ENCODE measurements at regions not wholly inside any gene's neighbourhood (a gene's known extent, or its start where the extent isn't known, plus 50 kb on each side); places are given as distances from the start of the nearest gene placed in this dataset.
A peak's percentile ranks its signal among the peaks of the same experiment; 100 is the strongest.

DNA sequence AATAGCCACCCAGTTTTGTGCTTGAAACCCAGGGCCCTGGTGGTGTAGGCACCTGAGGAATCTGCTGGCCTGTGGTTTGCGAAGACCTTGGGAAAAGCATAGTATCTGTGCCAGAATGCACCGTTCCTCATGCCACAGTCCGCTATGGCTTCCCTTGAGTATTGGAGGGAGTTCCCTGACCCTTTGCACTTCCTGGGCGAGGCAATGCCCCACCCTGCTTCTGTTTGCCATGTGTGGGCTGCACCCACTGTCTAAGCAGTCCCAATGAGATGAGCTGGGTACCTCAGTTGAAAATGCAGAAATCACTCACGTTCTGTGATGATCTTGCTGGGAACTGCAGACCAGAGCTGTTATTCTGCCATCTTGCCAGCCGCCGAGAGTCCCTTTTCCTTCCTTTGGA is 483.5 kb downstream of the AGTPBP1 start:
- H3K27me3 ChIP-seq (ENCODE audit: control insufficient read depth, insufficient read depth, low read length): no peaks in the 10 kb centered on the region
- H3K4me1 ChIP-seq (ENCODE audit: control insufficient read depth, insufficient read depth, low read length): peaks cover 2% of the 10 kb centered on the region
- H3K36me3 ChIP-seq (ENCODE audit: insufficient read depth, low read length): no peaks in the 10 kb centered on the region
- H3K9ac ChIP-seq (ENCODE audit: low read depth, low read length): no peak overlapping the region
- no peaks in the 10 kb centered on the region for H3K9me3 ChIP-seq (replicated peaks; ENCODE audit: low read length)
- H3K4me3 ChIP-seq (ENCODE audit: low read length): no peak overlapping the region
- H3K4me2 ChIP-seq (ENCODE audit: low read length): no peak overlapping the region

- H3K4me2 ChIP-seq (ENCODE audit: low read length): no peak overlapping the region
- H3K27me3 ChIP-seq (ENCODE audit: control insufficient read depth, insufficient read depth, low read length): peaks cover 23% of the 10 kb centered on the region
- H3K9me3 ChIP-seq (replicated peaks; ENCODE audit: low read length): no peaks in the 10 kb centered on the region
- H3K4me1 ChIP-seq (ENCODE audit: control insufficient read depth, insufficient read depth, low read length): peaks cover 3% of the 10 kb centered on the region
- H3K9ac ChIP-seq (ENCODE audit: low read depth, low read length): no peak overlapping the region
- no peak overlapping the region for H3K4me3 ChIP-seq (ENCODE audit: low read length)
- H3K36me3 ChIP-seq (ENCODE audit: insufficient read depth, low read length): no peaks in the 10 kb centered on the region
Observed at GRCh38 chr9:85249313-85249621, 492.5 kb downstream of the AGTPBP1 start.

GRCh38 chr9:85248514-85249312 is 493.0 kb downstream of the AGTPBP1 start:
- H3K4me1 ChIP-seq (ENCODE audit: control insufficient read depth, insufficient read depth, low read length): peaks cover 3% of the 10 kb centered on the region
- no peak overlapping the region for H3K9ac ChIP-seq (ENCODE audit: low read depth, low read length)
- peaks cover 29% of the 10 kb centered on the region for H3K27me3 ChIP-seq (ENCODE audit: control insufficient read depth, insufficient read depth, low read length)
- no peaks in the 10 kb centered on the region for H3K36me3 ChIP-seq (ENCODE audit: insufficient read depth, low read length)
- H3K4me3 ChIP-seq (ENCODE audit: low read length): no peak overlapping the region
- H3K9me3 ChIP-seq (replicated peaks; ENCODE audit: low read length): no peaks in the 10 kb centered on the region
- H3K4me2 ChIP-seq (ENCODE audit: low read length): no peak overlapping the region

DNA sequence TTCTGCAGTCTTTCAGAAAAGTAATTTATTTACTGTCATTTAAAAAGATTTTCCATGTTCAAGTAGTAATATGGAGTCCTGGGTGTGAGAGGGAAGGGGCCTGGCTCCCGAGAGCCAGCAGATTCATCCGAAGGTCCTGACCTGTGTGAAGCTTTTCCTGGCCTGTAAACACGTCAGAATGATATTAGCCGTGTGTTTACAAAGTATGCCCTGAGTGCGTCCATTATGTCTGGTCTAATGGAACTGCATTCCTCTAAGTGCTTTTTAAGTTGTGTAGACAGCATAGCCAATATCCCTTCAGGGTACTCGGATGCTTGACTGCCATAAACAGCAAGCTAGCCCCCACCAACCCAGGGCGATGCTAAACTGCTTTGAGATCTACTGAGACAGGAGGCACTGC is 495.2 kb downstream of the AGTPBP1 start:
- Histone ChIP-seq H3K4me1 (ENCODE audit: control insufficient read depth, insufficient read depth, low read length) (peaks cover 3% of the 10 kb centered on the region), H3K9ac (ENCODE audit: low read depth, low read length) (no peak overlapping the region), H3K36me3 (ENCODE audit: insufficient read depth, low read length) (no peaks in the 10 kb centered on the region), H3K4me2 (ENCODE audit: low read length) (no peak overlapping the region), H3K9me3 (replicated peaks; ENCODE audit: low read length) (no peaks in the 10 kb centered on the region), H3K27me3 (ENCODE audit: control insufficient read depth, insufficient read depth, low read length) (peaks cover 31% of the 10 kb centered on the region), H3K4me3 (ENCODE audit: low read length) (no peak overlapping the region)

GRCh38 chr9:85244856-85245255 is 496.9 kb downstream of the AGTPBP1 start:
- Histone ChIP-seq H3K9me3 (replicated peaks; ENCODE audit: low read length) (no peaks in the 10 kb centered on the region), H3K9ac (ENCODE audit: low read depth, low read length) (no peak overlapping the region), H3K4me3 (ENCODE audit: low read length) (no peak overlapping the region), H3K27me3 (ENCODE audit: control insufficient read depth, insufficient read depth, low read length) (peaks cover 28% of the 10 kb centered on the region), H3K4me1 (ENCODE audit: control insufficient read depth, insufficient read depth, low read length) (peaks cover 3% of the 10 kb centered on the region), H3K4me2 (ENCODE audit: low read length) (no peak overlapping the region), H3K36me3 (ENCODE audit: insufficient read depth, low read length) (no peaks in the 10 kb centered on the region)

- no peaks in the 10 kb centered on the region for H3K9me3 ChIP-seq (replicated peaks; ENCODE audit: low read length)
- peaks cover 3% of the 10 kb centered on the region for H3K4me1 ChIP-seq (ENCODE audit: control insufficient read depth, insufficient read depth, low read length)
- H3K9ac ChIP-seq (ENCODE audit: low read depth, low read length): no peak overlapping the region
- H3K27me3 ChIP-seq (ENCODE audit: control insufficient read depth, insufficient read depth, low read length): peaks cover 32% of the 10 kb centered on the region
- no peaks in the 10 kb centered on the region for H3K36me3 ChIP-seq (ENCODE audit: insufficient read depth, low read length)
- no peak overlapping the region for H3K4me3 ChIP-seq (ENCODE audit: low read length)
- H3K4me2 ChIP-seq (ENCODE audit: low read length): no peak overlapping the region
Observed at GRCh38 chr9:85243977-85244376, 497.8 kb downstream of the AGTPBP1 start.

DNA sequence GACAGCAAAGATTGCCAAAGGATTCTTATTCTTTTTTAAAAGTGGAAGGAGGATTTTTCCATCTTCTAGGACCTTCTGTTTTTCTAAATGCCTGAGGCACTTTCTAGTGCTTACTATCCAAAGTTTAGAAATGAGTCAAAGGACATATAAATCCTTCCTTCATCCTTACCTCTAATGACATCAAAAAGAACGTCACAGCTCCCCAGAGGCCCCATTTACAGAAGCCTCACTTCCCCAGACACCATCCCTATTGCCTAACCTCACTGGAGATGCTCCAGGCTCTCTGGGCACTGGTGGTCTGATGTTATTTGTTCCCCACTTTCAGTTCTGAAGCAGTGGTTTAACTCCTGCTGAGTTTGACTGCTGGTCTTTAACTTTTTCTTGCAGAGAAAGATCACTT is 504.3 kb downstream of the AGTPBP1 start:
- H3K9ac ChIP-seq (ENCODE audit: low read depth, low read length): no peak overlapping the region
- no peak overlapping the region for H3K4me3 ChIP-seq (ENCODE audit: low read length)
- H3K4me1 ChIP-seq (ENCODE audit: control insufficient read depth, insufficient read depth, low read length): no peaks in the 10 kb centered on the region
- no peaks in the 10 kb centered on the region for H3K9me3 ChIP-seq (replicated peaks; ENCODE audit: low read length)
- H3K36me3 ChIP-seq (ENCODE audit: insufficient read depth, low read length): no peaks in the 10 kb centered on the region
- peaks cover 4% of the 10 kb centered on the region for H3K27me3 ChIP-seq (ENCODE audit: control insufficient read depth, insufficient read depth, low read length)
- no peak overlapping the region for H3K4me2 ChIP-seq (ENCODE audit: low read length)

- H3K9ac ChIP-seq (ENCODE audit: low read depth, low read length): no peak overlapping the region
- no peaks in the 10 kb centered on the region for H3K9me3 ChIP-seq (replicated peaks; ENCODE audit: low read length)
- H3K4me2 ChIP-seq (ENCODE audit: low read length): no peak overlapping the region
- no peak overlapping the region for H3K4me3 ChIP-seq (ENCODE audit: low read length)
- H3K36me3 ChIP-seq (ENCODE audit: insufficient read depth, low read length): no peaks in the 10 kb centered on the region
- peaks cover 3% of the 10 kb centered on the region for H3K27me3 ChIP-seq (ENCODE audit: control insufficient read depth, insufficient read depth, low read length)
- H3K4me1 ChIP-seq (ENCODE audit: control insufficient read depth, insufficient read depth, low read length): peaks cover 25% of the 10 kb centered on the region
Observed at GRCh38 chr9:85230081-85230480, 511.7 kb downstream of the AGTPBP1 start.

- Histone ChIP-seq H3K4me3 (ENCODE audit: low read length) (no peak overlapping the region), H3K36me3 (ENCODE audit: insufficient read depth, low read length) (no peaks in the 10 kb centered on the region), H3K9ac (ENCODE audit: low read depth, low read length) (no peak overlapping the region), H3K4me1 (ENCODE audit: control insufficient read depth, insufficient read depth, low read length) (peaks cover 41% of the 10 kb centered on the region), H3K4me2 (ENCODE audit: low read length) (no peak overlapping the region), H3K9me3 (replicated peaks; ENCODE audit: low read length) (no peaks in the 10 kb centered on the region), H3K27me3 (ENCODE audit: control insufficient read depth, insufficient read depth, low read length) (peaks cover 3% of the 10 kb centered on the region)
Observed at GRCh38 chr9:85228111-85228855, 513.5 kb downstream of the AGTPBP1 start.

GRCh38 chr9:85225180-85225579 is 516.6 kb downstream of the AGTPBP1 start:
- Histone ChIP-seq H3K4me3 (ENCODE audit: low read length) (no peak overlapping the region), H3K9ac (ENCODE audit: low read depth, low read length) (no peak overlapping the region), H3K4me1 (ENCODE audit: control insufficient read depth, insufficient read depth, low read length) (peaks cover 44% of the 10 kb centered on the region), H3K27me3 (ENCODE audit: control insufficient read depth, insufficient read depth, low read length) (peaks cover 3% of the 10 kb centered on the region), H3K4me2 (ENCODE audit: low read length) (peak overlapping the region; percentile 17), H3K9me3 (replicated peaks; ENCODE audit: low read length) (no peaks in the 10 kb centered on the region), H3K36me3 (ENCODE audit: insufficient read depth, low read length) (no peaks in the 10 kb centered on the region)

DNA sequence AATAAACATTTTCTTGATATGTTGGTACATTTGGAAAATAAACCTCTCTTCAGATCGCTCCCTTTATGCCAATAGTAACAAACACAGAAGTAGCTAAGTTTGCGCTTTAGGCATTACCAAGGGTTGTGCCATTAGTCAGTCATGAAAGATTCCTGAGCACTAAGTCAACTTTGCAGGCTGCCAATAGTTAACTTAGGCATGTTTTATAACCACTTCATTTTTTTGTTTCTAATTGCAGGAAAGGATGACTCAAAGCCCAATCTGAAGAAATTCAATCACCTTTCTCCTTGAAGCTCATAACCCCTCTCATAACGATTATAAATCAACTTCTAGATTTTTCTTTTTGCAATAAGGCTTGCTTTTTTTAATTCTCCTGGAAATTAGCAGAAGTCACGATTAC is 517.0 kb downstream of the AGTPBP1 start:
- Histone ChIP-seq H3K4me2 (ENCODE audit: low read length) (peak overlapping the region; percentile 17), H3K27me3 (ENCODE audit: control insufficient read depth, insufficient read depth, low read length) (peaks cover 3% of the 10 kb centered on the region), H3K9me3 (replicated peaks; ENCODE audit: low read length) (no peaks in the 10 kb centered on the region), H3K4me1 (ENCODE audit: control insufficient read depth, insufficient read depth, low read length) (peaks cover 44% of the 10 kb centered on the region), H3K9ac (ENCODE audit: low read depth, low read length) (no peak overlapping the region), H3K4me3 (ENCODE audit: low read length) (no peak overlapping the region), H3K36me3 (ENCODE audit: insufficient read depth, low read length) (no peaks in the 10 kb centered on the region)

DNA sequence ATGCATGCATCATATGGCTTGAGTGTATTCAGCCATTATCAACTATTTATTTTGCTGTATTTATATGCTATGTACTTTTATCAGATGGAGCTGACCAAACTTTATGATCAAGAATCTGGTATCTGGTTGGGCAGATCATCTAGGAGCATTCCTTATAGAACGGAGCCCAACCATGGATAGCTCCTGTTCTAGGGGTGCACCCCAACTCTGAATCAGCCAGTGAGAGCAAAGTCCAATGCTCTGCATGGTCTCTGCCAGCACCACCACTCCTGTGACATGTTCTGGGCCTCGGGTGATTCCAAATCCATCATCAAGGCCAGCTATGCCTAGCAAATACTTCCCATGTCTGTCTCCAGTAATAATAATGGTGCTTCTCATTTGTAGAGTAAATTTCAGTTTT is 517.5 kb downstream of the AGTPBP1 start:
- H3K9ac ChIP-seq (ENCODE audit: low read depth, low read length): no peak overlapping the region
- peak overlapping the region; percentile 27 for H3K4me2 ChIP-seq (ENCODE audit: low read length)
- H3K27me3 ChIP-seq (ENCODE audit: control insufficient read depth, insufficient read depth, low read length): peaks cover 3% of the 10 kb centered on the region
- H3K36me3 ChIP-seq (ENCODE audit: insufficient read depth, low read length): no peaks in the 10 kb centered on the region
- no peaks in the 10 kb centered on the region for H3K9me3 ChIP-seq (replicated peaks; ENCODE audit: low read length)
- peaks cover 44% of the 10 kb centered on the region for H3K4me1 ChIP-seq (ENCODE audit: control insufficient read depth, insufficient read depth, low read length)
- H3K4me3 ChIP-seq (ENCODE audit: low read length): no peak overlapping the region
